Fibroblast of skin of left biceps (primary cell): ENCODE measurements at regions not wholly inside any gene's neighbourhood (a gene's known extent, or its start where the extent isn't known, plus 50 kb on each side); places are given as distances from the start of the nearest gene placed in this dataset.

Experiments
- DNase-seq, 2 experiments: peaks; one replicate each; pipeline ENCODE4 v3.0.0-alpha.2; 2013; ENCODE audit warnings: low read depth in 2 of 2

- no peak for DNase-seq
Measured at GRCh38 chr10:61547297-61547696, 94.1 kb upstream of the TMEM26 start.

GRCh38 chr10:61545170-61545569 is 92.0 kb upstream of the TMEM26 start:
- DNase-seq = no peak

GRCh38 chr10:61543831-61544230 is 90.7 kb upstream of the TMEM26 start:
- DNase-seq = no peak

- no peak for DNase-seq
Measured at GRCh38 chr10:61542596-61542995, 89.4 kb upstream of the TMEM26 start.

- no peak for DNase-seq
Measured at GRCh38 chr10:61541960-61542359, 88.8 kb upstream of the TMEM26 start.

GRCh38 chr10:61539876-61540275 is 86.7 kb upstream of the TMEM26 start:
- no peak for DNase-seq

- no peak for DNase-seq
Measured at GRCh38 chr10:61529208-61529607, 76.0 kb upstream of the TMEM26 start.

- peak; percentile 13 to 17 for DNase-seq
Measured at GRCh38 chr10:61503051-61503450, 49.9 kb upstream of the TMEM26 start.
